ENCODE measurements at regions not wholly inside any gene's neighbourhood (a gene's known extent, or its start where the extent isn't known, plus 50 kb on each side); places are given as distances from the start of the nearest gene placed in this dataset.
"Not testable (repeated sequence)": the region's sequence is repeated elsewhere in the genome, so short reads cannot be mapped to it uniquely, and the experiment has no call there.

- H3K4me1 Mint-ChIP-seq, result peaks cover 11% of the 10 kb centered on the region
- no peak for TF ChIP-seq CTCF (IDR thresholded peaks at IDR 0.05)
Observed at GRCh38 chr3:66934041-66934440, 64.1 kb upstream of the KBTBD8 start.

GRCh38 chr3:66934725-66935124, 63.4 kb upstream of the KBTBD8 start:
- H3K36me3 Mint-ChIP-seq (ENCODE audit: low read depth), result no peaks in the 10 kb centered on the region
- no peak overlapping the region for H3K4me3 Mint-ChIP-seq
- no peak overlapping the region for H3K27ac Mint-ChIP-seq
- H3K4me1 Mint-ChIP-seq, result peaks cover 16% of the 10 kb centered on the region
- H3K9me3 Mint-ChIP-seq, result no peaks in the 10 kb centered on the region
- no peaks in the 10 kb centered on the region for H3K27me3 Mint-ChIP-seq (ENCODE audit: low read depth, poor library complexity)
- DNase-seq, result no peak
- no peak for TF ChIP-seq CTCF (IDR thresholded peaks at IDR 0.05)

More at GRCh38 chr3:66934041-66934440, 64.1 kb upstream of the KBTBD8 start:
- H3K9me3 Mint-ChIP-seq, result no peaks in the 10 kb centered on the region
- H3K27ac Mint-ChIP-seq, result no peak overlapping the region
- no peaks in the 10 kb centered on the region for H3K36me3 Mint-ChIP-seq (ENCODE audit: low read depth)
- no peaks in the 10 kb centered on the region for H3K27me3 Mint-ChIP-seq (ENCODE audit: low read depth, poor library complexity)
- no peak overlapping the region for H3K4me3 Mint-ChIP-seq
- DNase-seq, result no peak

GRCh38 chr3:66937041-66937440, 61.1 kb upstream of the KBTBD8 start:
- not testable (repeated sequence) for H3K27ac Mint-ChIP-seq; DNase-seq; H3K36me3 Mint-ChIP-seq (ENCODE audit: low read depth); H3K27me3 Mint-ChIP-seq (ENCODE audit: low read depth, poor library complexity); H3K9me3 Mint-ChIP-seq; H3K4me3 Mint-ChIP-seq
- H3K4me1 Mint-ChIP-seq, result peaks cover 20% of the 10 kb centered on the region

- peak; percentile 85 for TF ChIP-seq CTCF (IDR thresholded peaks at IDR 0.05)
- peak; percentile 39 for DNase-seq
- no peaks in the 10 kb centered on the region for H3K27me3 Mint-ChIP-seq (ENCODE audit: low read depth, poor library complexity)
- peaks cover 20% of the 10 kb centered on the region for H3K4me1 Mint-ChIP-seq
- no peaks in the 10 kb centered on the region for H3K36me3 Mint-ChIP-seq (ENCODE audit: low read depth)
- peaks cover 11% of the 10 kb centered on the region for H3K9me3 Mint-ChIP-seq
- H3K27ac Mint-ChIP-seq, result no peak overlapping the region
- no peak overlapping the region for H3K4me3 Mint-ChIP-seq
Observed at GRCh38 chr3:66938338-66938963, 59.7 kb upstream of the KBTBD8 start.

- Mint-ChIP-seq H3K4me1 (no peaks in the 10 kb centered on the region), H3K36me3 (ENCODE audit: low read depth) (no peaks in the 10 kb centered on the region), H3K27ac (no peak overlapping the region), H3K27me3 (ENCODE audit: low read depth, poor library complexity) (no peaks in the 10 kb centered on the region), H3K4me3 (no peak overlapping the region), H3K9me3 (peaks cover 6% of the 10 kb centered on the region)
- DNase-seq, result no peak
- TF ChIP-seq CTCF (IDR thresholded peaks at IDR 0.05), result no peak
Observed at GRCh38 chr3:66948041-66948440, 50.1 kb upstream of the KBTBD8 start.
